Karpas-422 (cell line): ENCODE measurements at regions not wholly inside any gene's neighbourhood (a gene's known extent, or its start where the extent isn't known, plus 50 kb on each side); places are given as distances from the start of the nearest gene placed in this dataset.

ENCODE experiments used
- DNase-seq: peaks from one replicate; pipeline ENCODE4 v3.0.0-alpha.2; 2015
- H2AFZ ChIP-seq: fragments of 200-600 bp; sonication (generic); 2 replicates; pipeline ENCODE4 v1.6.1; 2014; ENCODE audit warnings: antibody characterized with exemption, low read length, mixed read lengths
- H3K27ac ChIP-seq: fragments of 200-600 bp; sonication (generic); 2 replicates; pipeline ENCODE4 v1.5.1; 2014; ENCODE audit warnings: mild to moderate bottlenecking, low read length, moderate library complexity
- H3K27me3 ChIP-seq: fragments of 200-600 bp; sonication (generic); 2 replicates; pipeline ENCODE4 v1.6.1; 2014; ENCODE audit warnings: low read length, mixed read lengths
- H3K36me3 ChIP-seq: fragments of 200-600 bp; sonication (generic); 2 replicates; pipeline ENCODE4 v1.6.1; 2014; ENCODE audit warnings: low read length, mixed read lengths; ENCODE audit not compliant: insufficient read depth
- H3K4me1 ChIP-seq: fragments of 200-600 bp; sonication (generic); 2 replicates; pipeline ENCODE4 v1.6.1; 2014; ENCODE audit warnings: mild to moderate bottlenecking, low read length, mixed read lengths
- H3K4me2 ChIP-seq: fragments of 200-600 bp; sonication (generic); 2 replicates; pipeline ENCODE4 v1.6.1; 2014; ENCODE audit warnings: low read length, low read depth, mild to moderate bottlenecking; ENCODE audit not compliant: poor library complexity, severe bottlenecking
- H3K4me3 ChIP-seq: fragments of 200-600 bp; sonication (generic); 2 replicates; pipeline ENCODE4 v1.5.1; 2014; ENCODE audit warnings: mild to moderate bottlenecking, antibody characterized with exemption, low read length, mixed read lengths
- H3K79me2 ChIP-seq: fragments of 200-600 bp; sonication (generic); 2 replicates; pipeline ENCODE4 v1.6.1; 2014; ENCODE audit warnings: mild to moderate bottlenecking, low read length, mixed read lengths
- H3K9ac ChIP-seq: fragments of 200-600 bp; sonication (generic); 2 replicates; pipeline ENCODE4 v1.6.0; 2014; ENCODE audit warnings: low read length
- H3K9me2 ChIP-seq: fragments of 200-600 bp; sonication (generic), shearing (Covaris generic); replicated peaks from 2 replicates; pipeline ENCODE4 v1.6.0; 2014; ENCODE audit warnings: mild to moderate bottlenecking, low read length, moderate library complexity; ENCODE audit not compliant: insufficient read depth
- H3K9me3 ChIP-seq: fragments of 300-700, 200-600 bp; sonication (generic); 2 replicates; pipeline ENCODE4 v1.6.1; 2014; ENCODE audit warnings: low read length, mixed read lengths
- H4K20me1 ChIP-seq: fragments of 200-600 bp; sonication (generic); 2 replicates; pipeline ENCODE4 v1.6.1; 2014; ENCODE audit warnings: mild to moderate bottlenecking, antibody characterized with exemption, low read length, low read depth; ENCODE audit not compliant: insufficient read depth

DNA sequence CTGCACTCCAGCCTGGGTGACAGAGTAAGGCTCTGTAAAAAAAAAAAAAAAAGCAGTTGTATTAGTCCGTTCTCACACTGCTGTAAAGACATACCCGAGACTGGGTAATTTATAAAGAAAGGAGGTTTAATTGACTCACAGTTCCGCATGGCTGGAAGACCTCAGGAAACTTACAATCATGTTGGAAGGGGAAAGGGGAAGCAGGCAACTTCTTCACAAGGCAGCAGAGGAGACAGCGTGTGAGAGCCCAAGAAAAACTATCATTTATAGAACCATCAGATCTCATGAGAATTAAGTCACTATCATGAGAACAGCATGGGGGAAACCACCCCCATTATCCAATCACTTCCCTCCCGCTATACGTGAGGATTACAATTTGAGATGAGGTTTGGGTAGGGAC is 151.7 kb upstream of the NR5A2 start:
- no peaks in the 10 kb centered on the region for H3K27me3 ChIP-seq

DNA sequence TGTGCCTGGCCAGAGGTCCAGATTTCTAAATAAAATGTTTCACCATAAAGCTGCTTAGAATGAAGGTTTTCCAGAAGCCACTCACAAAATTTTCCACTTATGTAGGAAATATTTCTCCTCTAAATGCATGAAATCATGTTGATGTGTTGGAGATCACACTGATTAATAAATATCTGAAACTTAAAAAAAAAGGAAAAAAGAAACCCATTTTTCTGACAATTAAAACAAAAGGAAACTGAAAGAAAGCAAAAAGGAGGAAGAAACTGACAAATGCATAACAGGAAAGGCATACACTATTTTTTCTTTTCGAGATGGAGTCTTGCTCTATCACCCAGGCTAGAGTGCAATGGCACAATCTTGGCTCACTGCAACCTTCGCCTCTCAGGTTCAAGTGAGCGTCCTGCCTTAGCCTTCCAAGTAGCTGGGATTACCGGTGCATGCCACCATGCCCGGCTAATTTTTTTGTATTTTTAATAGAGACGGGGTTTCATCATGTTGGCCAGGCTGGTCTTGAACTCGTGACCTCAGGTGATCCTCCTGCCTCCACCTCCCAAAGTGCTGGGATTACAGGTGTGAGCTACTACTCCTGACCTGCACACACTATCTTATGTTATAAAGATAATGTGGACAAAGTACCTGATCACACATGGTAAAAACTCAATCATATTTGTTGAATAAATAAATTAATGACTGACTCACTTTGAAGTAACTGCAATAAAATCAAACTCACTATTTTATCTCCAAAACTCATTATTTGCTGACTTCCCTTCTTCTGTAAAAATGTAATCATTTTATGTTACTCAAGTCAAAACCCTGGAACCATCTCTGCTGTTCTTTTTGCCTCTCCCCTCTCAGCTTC is 149.8 kb upstream of the NR5A2 start:
- Histone ChIP-seq H3K27ac (no peak overlapping the region), H3K36me3 (no peaks in the 10 kb centered on the region), H3K4me3 (no peak overlapping the region), H3K4me1 (peaks cover 10% of the 10 kb centered on the region), H3K27me3 (no peaks in the 10 kb centered on the region), H3K9ac (no peak overlapping the region), H4K20me1 (no peaks in the 10 kb centered on the region), H3K79me2 (no peaks in the 10 kb centered on the region), H3K9me3 (no peaks in the 10 kb centered on the region), H3K9me2 (no peaks in the 10 kb centered on the region), H2AFZ (no peak overlapping the region), H3K4me2 (no peak overlapping the region)
- no peak for DNase-seq

More for the DNA sequence above, 151.7 kb upstream of the NR5A2 start:
- H3K9me3 ChIP-seq, result no peaks in the 10 kb centered on the region
- no peak overlapping the region for H3K4me2 ChIP-seq
- H3K4me3 ChIP-seq, result no peak overlapping the region
- no peaks in the 10 kb centered on the region for H4K20me1 ChIP-seq
- no peaks in the 10 kb centered on the region for H3K36me3 ChIP-seq
- no peak overlapping the region for H3K9ac ChIP-seq
- H3K4me1 ChIP-seq, result peaks cover 10% of the 10 kb centered on the region
- H2AFZ ChIP-seq, result no peak overlapping the region
- H3K27ac ChIP-seq, result no peak overlapping the region
- no peaks in the 10 kb centered on the region for H3K9me2 ChIP-seq
- no peak for DNase-seq
- H3K79me2 ChIP-seq, result no peaks in the 10 kb centered on the region

DNA sequence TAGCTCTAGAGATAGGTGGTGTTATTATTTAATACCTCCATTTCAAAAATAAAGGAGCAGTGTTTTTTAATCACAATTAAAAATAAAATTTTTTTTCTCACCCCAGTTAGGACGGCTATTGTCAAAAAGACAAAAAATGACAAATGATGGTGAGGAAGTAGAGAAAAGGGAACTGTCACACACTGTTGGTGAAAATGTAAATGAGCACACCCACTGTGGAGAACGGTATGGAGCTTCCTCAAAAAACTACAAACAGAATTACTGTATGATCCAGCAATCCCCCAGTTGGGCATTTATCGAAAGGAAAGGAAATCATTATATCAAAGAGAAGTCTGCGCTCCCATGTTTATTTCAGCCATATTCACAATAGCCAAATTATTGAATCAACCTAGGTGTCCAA is 148.7 kb upstream of the NR5A2 start:
- Histone ChIP-seq H3K9ac (no peak overlapping the region), H3K4me3 (no peak overlapping the region), H4K20me1 (no peaks in the 10 kb centered on the region), H3K9me3 (no peaks in the 10 kb centered on the region), H3K4me1 (peaks cover 10% of the 10 kb centered on the region), H2AFZ (no peak overlapping the region), H3K4me2 (peak overlapping the region; percentile 1), H3K27me3 (no peaks in the 10 kb centered on the region), H3K79me2 (no peaks in the 10 kb centered on the region), H3K27ac (no peak overlapping the region), H3K9me2 (no peaks in the 10 kb centered on the region), H3K36me3 (no peaks in the 10 kb centered on the region)
- DNase-seq, result peak; percentile 45

DNA sequence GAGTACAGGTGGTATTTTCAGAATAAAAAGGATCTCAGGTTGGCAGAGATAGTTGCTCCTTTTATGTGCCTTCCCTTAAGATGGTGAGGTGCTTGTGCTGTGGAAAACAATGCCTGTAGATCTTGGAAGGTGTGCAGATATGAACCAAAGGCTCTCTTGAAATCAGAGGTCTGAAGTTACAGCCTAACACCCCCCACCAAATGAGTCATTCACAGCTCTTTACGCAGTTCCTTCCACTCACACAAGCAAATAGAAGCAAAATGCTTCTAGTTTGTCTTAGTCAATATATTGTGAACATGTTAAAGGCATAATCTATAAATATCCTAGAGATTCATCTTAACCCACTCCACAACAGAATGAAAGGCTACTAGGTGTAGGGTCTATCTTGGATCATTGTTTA is 128.9 kb upstream of the NR5A2 start:
- no peak overlapping the region for H2AFZ ChIP-seq
- no peaks in the 10 kb centered on the region for H4K20me1 ChIP-seq
- H3K27me3 ChIP-seq, result no peaks in the 10 kb centered on the region; the same call in 1 of the 2 replicates
- no peak overlapping the region for H3K4me2 ChIP-seq
- no peaks in the 10 kb centered on the region for H3K4me1 ChIP-seq
- no peaks in the 10 kb centered on the region for H3K79me2 ChIP-seq
- no peaks in the 10 kb centered on the region for H3K9me2 ChIP-seq
- H3K9me3 ChIP-seq, result no peaks in the 10 kb centered on the region
- H3K27ac ChIP-seq, result no peak overlapping the region
- no peaks in the 10 kb centered on the region for H3K36me3 ChIP-seq
- no peak overlapping the region for H3K4me3 ChIP-seq
- no peak for DNase-seq
- H3K9ac ChIP-seq, result no peak overlapping the region

DNA sequence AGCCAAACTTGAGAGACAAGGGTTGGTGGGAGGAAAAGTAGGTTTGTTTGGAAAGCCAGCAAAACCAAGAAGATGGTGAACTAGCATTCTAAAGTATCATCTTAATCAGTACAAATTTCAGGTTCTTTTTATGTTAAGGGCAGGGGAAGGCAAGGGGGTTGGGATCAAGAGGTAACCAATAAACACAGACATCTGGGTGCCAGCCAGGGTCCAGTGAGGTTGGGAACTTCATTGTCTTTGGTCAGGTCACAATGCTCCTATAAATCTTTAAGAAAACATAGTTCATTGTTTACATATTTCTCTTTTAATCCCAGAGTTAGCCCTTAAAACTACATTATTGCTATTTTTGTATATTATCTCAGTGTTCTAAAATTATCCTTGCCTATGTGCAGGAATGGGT is 126.2 kb upstream of the NR5A2 start:
- H3K4me2 ChIP-seq, result no peak overlapping the region
- no peak overlapping the region for H3K27ac ChIP-seq
- H3K9me3 ChIP-seq, result no peaks in the 10 kb centered on the region
- H4K20me1 ChIP-seq, result no peaks in the 10 kb centered on the region
- H3K9ac ChIP-seq, result no peak overlapping the region
- no peak overlapping the region for H3K4me3 ChIP-seq
- H3K4me1 ChIP-seq, result no peaks in the 10 kb centered on the region
- DNase-seq, result no peak
- no peak overlapping the region for H2AFZ ChIP-seq
- no peaks in the 10 kb centered on the region for H3K9me2 ChIP-seq
- H3K79me2 ChIP-seq, result no peaks in the 10 kb centered on the region
- H3K27me3 ChIP-seq, result no peaks in the 10 kb centered on the region; the same call in 1 of the 2 replicates
- no peaks in the 10 kb centered on the region for H3K36me3 ChIP-seq

DNA sequence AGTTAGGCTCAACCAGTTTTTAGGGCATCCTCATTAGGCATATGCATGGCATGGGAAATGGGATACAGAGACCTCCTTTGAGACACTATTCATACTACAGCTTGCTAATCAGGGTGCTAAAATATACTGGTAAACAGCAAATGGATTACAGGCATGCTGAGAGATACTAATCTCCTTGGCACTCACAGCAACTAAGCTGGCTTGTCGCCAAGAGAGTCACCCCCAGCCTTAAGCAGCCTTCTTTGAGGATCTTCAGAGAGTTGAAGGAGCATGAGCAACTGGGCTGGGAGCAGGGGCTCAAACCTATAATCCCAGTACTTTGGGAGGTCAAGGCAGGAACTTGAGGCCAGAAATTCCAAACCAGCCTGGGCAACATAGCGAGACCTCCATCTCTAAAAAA is 120.1 kb upstream of the NR5A2 start:
- H3K9me2 ChIP-seq, result no peaks in the 10 kb centered on the region
- H4K20me1 ChIP-seq, result no peaks in the 10 kb centered on the region
- H3K4me2 ChIP-seq, result no peak overlapping the region
- H2AFZ ChIP-seq, result no peak overlapping the region
- no peak overlapping the region for H3K4me3 ChIP-seq
- no peak for DNase-seq
- no peak overlapping the region for H3K9ac ChIP-seq
- H3K27ac ChIP-seq, result no peak overlapping the region
- no peaks in the 10 kb centered on the region for H3K4me1 ChIP-seq
- H3K79me2 ChIP-seq, result no peaks in the 10 kb centered on the region
- H3K9me3 ChIP-seq, result no peaks in the 10 kb centered on the region
- no peaks in the 10 kb centered on the region for H3K36me3 ChIP-seq
- H3K27me3 ChIP-seq, result no peaks in the 10 kb centered on the region

DNA sequence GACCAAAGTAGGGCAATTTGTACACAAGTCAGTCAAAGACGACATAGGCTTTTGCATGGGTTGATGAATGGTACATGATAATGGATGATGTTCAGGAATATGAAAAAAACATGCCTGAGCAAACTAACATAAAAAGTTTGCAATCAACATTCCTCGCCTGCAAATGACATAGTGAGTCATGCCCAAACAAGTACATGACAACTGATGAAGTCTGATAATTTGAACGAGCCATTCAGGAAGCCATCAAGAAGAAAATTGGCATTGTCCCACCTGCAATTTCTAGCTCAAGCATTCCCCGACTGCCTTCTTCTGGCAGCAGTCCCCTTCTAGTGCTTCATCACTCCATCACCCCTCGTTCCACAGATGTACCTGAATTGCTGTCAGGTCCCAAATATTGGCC is 118.4 kb upstream of the NR5A2 start:
- H3K79me2 ChIP-seq, result no peaks in the 10 kb centered on the region
- no peak for DNase-seq
- no peak overlapping the region for H2AFZ ChIP-seq
- no peak overlapping the region for H3K4me3 ChIP-seq
- H3K9ac ChIP-seq, result no peak overlapping the region
- H3K9me3 ChIP-seq, result no peaks in the 10 kb centered on the region
- no peaks in the 10 kb centered on the region for H3K27me3 ChIP-seq
- no peaks in the 10 kb centered on the region for H3K4me1 ChIP-seq
- no peak overlapping the region for H3K27ac ChIP-seq
- H3K4me2 ChIP-seq, result no peak overlapping the region
- no peaks in the 10 kb centered on the region for H4K20me1 ChIP-seq
- no peaks in the 10 kb centered on the region for H3K36me3 ChIP-seq
- no peaks in the 10 kb centered on the region for H3K9me2 ChIP-seq

DNA sequence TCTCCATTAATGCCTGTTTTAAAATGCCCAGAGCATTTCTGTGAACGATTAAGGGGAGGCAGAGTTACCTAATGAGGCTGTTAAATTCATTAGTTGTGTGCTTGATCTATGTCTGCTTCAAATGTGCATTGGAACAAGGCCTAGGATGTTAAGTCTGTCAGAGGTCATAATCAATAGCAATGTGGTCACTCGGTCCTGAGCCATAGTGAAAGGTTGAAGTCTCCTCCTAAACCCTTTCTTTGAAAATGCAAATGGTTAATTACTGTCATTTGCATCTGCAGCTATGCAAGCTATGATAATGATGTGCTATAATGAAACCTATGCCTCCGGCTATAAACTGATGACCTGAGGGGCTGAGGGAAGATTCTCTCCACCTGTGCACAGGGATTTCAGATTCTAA is 114.2 kb upstream of the NR5A2 start:
- no peaks in the 10 kb centered on the region for H4K20me1 ChIP-seq
- DNase-seq, result no peak
- H3K4me1 ChIP-seq, result no peaks in the 10 kb centered on the region
- H3K27me3 ChIP-seq, result no peaks in the 10 kb centered on the region
- no peak overlapping the region for H3K27ac ChIP-seq
- H3K9me3 ChIP-seq, result no peaks in the 10 kb centered on the region
- H3K9ac ChIP-seq, result no peak overlapping the region
- no peaks in the 10 kb centered on the region for H3K79me2 ChIP-seq
- no peaks in the 10 kb centered on the region for H3K9me2 ChIP-seq
- H3K4me2 ChIP-seq, result no peak overlapping the region
- H3K4me3 ChIP-seq, result no peak overlapping the region
- H2AFZ ChIP-seq, result no peak overlapping the region
- no peaks in the 10 kb centered on the region for H3K36me3 ChIP-seq
